ENCODE measurements at regions not wholly inside any gene's neighbourhood (a gene's known extent, or its start where the extent isn't known, plus 50 kb on each side); places are given as distances from the start of the nearest gene placed in this dataset.

DNA sequence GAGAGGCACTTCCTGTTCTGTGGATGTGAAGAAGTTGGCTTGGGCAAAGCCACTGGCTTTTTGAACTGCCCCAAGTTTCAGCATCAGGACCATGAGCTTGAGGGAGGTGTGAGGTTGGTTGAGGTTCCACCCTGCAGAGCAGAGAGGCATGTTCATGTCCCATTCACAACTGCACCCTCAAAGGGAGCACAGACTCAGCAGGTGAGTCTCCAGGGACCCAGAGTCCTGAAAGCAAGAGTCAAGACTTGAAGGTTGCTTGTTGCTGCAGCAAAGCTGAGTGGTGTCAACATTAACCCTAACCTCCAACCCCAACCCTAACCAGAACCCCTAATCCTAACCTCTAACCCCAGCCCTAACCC lies 556.3 kb downstream of the BRD1 start:
- TF ChIP-seq EZH2 (IDR thresholded peaks at IDR 0.05) (no peak), POLR2AphosphoS5 (IDR thresholded peaks at IDR 0.05; ENCODE audit: borderline replicate concordance, low read depth, low read length) (no peak), FOXP2 (optimal IDR thresholded peaks at IDR 0.05; ENCODE audit: control extremely low read depth, extremely low read length, insufficient read depth) (no peak)
